ENCODE measurements at regions not wholly inside any gene's neighbourhood (a gene's known extent, or its start where the extent isn't known, plus 50 kb on each side); places are given as distances from the start of the nearest gene placed in this dataset.
"Not testable (repeated sequence)": the region's sequence is repeated elsewhere in the genome, so short reads cannot be mapped to it uniquely, and the experiment has no call there.

GRCh38 chrX:69060631-69061408 is 104.4 kb downstream of the PJA1 start:
- no peaks in the 10 kb centered on the region for H3K36me3 ChIP-seq (ENCODE audit: insufficient read depth, low read length)
- no peak overlapping the region for H2AFZ ChIP-seq (ENCODE audit: low read length, unreplicated experiment)
- no peak overlapping the region for H3K27ac ChIP-seq (ENCODE audit: low read depth, low read length)
- H3K79me2 ChIP-seq (ENCODE audit: control insufficient read depth, insufficient read depth, low read length, unreplicated experiment), result no peaks in the 10 kb centered on the region
- H3K27me3 ChIP-seq (ENCODE audit: insufficient read depth, low read length), result no peaks in the 10 kb centered on the region
- no peaks in the 10 kb centered on the region for H3K4me1 ChIP-seq (ENCODE audit: control insufficient read depth, insufficient read depth, low read length, unreplicated experiment)
- no peak overlapping the region for H3K4me3 ChIP-seq (ENCODE audit: low read depth, low read length)

GRCh38 chrX:69055193-69055592 is 110.1 kb downstream of the PJA1 start:
- no peak overlapping the region for H2AFZ ChIP-seq (ENCODE audit: low read length, unreplicated experiment)
- H3K36me3 ChIP-seq (ENCODE audit: insufficient read depth, low read length), result no peaks in the 10 kb centered on the region
- H3K79me2 ChIP-seq (ENCODE audit: control insufficient read depth, insufficient read depth, low read length, unreplicated experiment), result no peaks in the 10 kb centered on the region
- no peak overlapping the region for H3K4me3 ChIP-seq (ENCODE audit: low read depth, low read length)
- no peak overlapping the region for H3K27ac ChIP-seq (ENCODE audit: low read depth, low read length)
- no peaks in the 10 kb centered on the region for H3K27me3 ChIP-seq (ENCODE audit: insufficient read depth, low read length)
- H3K4me1 ChIP-seq (ENCODE audit: control insufficient read depth, insufficient read depth, low read length, unreplicated experiment), result no peaks in the 10 kb centered on the region

- H3K27me3 ChIP-seq (ENCODE audit: insufficient read depth, low read length); H3K36me3 ChIP-seq (ENCODE audit: insufficient read depth, low read length); H3K4me3 ChIP-seq (ENCODE audit: low read depth, low read length); H3K27ac ChIP-seq (ENCODE audit: low read depth, low read length); H3K79me2 ChIP-seq (ENCODE audit: control insufficient read depth, insufficient read depth, low read length, unreplicated experiment); H2AFZ ChIP-seq (ENCODE audit: low read length, unreplicated experiment); H3K4me1 ChIP-seq (ENCODE audit: control insufficient read depth, insufficient read depth, low read length, unreplicated experiment): not testable (repeated sequence)
Observed at GRCh38 chrX:69054497-69054896, 110.8 kb downstream of the PJA1 start.

GRCh38 chrX:69051901-69052300 is 113.4 kb downstream of the PJA1 start:
- Histone ChIP-seq H3K27ac (ENCODE audit: low read depth, low read length) (no peak overlapping the region), H3K4me3 (ENCODE audit: low read depth, low read length) (no peak overlapping the region), H2AFZ (ENCODE audit: low read length, unreplicated experiment) (no peak overlapping the region), H3K79me2 (ENCODE audit: control insufficient read depth, insufficient read depth, low read length, unreplicated experiment) (no peaks in the 10 kb centered on the region), H3K36me3 (ENCODE audit: insufficient read depth, low read length) (no peaks in the 10 kb centered on the region), H3K4me1 (ENCODE audit: control insufficient read depth, insufficient read depth, low read length, unreplicated experiment) (no peaks in the 10 kb centered on the region), H3K27me3 (ENCODE audit: insufficient read depth, low read length) (no peaks in the 10 kb centered on the region)

GRCh38 chrX:69050051-69050765 is 115.0 kb downstream of the PJA1 start:
- no peak overlapping the region for H3K4me3 ChIP-seq (ENCODE audit: low read depth, low read length)
- no peaks in the 10 kb centered on the region for H3K36me3 ChIP-seq (ENCODE audit: insufficient read depth, low read length)
- no peaks in the 10 kb centered on the region for H3K4me1 ChIP-seq (ENCODE audit: control insufficient read depth, insufficient read depth, low read length, unreplicated experiment)
- H2AFZ ChIP-seq (ENCODE audit: low read length, unreplicated experiment), result no peak overlapping the region
- H3K79me2 ChIP-seq (ENCODE audit: control insufficient read depth, insufficient read depth, low read length, unreplicated experiment), result no peaks in the 10 kb centered on the region
- H3K27me3 ChIP-seq (ENCODE audit: insufficient read depth, low read length), result no peaks in the 10 kb centered on the region
- no peak overlapping the region for H3K27ac ChIP-seq (ENCODE audit: low read depth, low read length)

- Histone ChIP-seq H3K4me1 (ENCODE audit: control insufficient read depth, insufficient read depth, low read length, unreplicated experiment) (no peaks in the 10 kb centered on the region), H3K4me3 (ENCODE audit: low read depth, low read length) (no peak overlapping the region), H3K27me3 (ENCODE audit: insufficient read depth, low read length) (no peaks in the 10 kb centered on the region), H3K27ac (ENCODE audit: low read depth, low read length) (no peak overlapping the region), H3K79me2 (ENCODE audit: control insufficient read depth, insufficient read depth, low read length, unreplicated experiment) (no peaks in the 10 kb centered on the region), H3K36me3 (ENCODE audit: insufficient read depth, low read length) (no peaks in the 10 kb centered on the region), H2AFZ (ENCODE audit: low read length, unreplicated experiment) (no peak overlapping the region)
Observed at GRCh38 chrX:69046996-69047490, 118.2 kb downstream of the PJA1 start.

- no peak overlapping the region for H3K4me3 ChIP-seq (ENCODE audit: low read depth, low read length)
- no peaks in the 10 kb centered on the region for H3K4me1 ChIP-seq (ENCODE audit: control insufficient read depth, insufficient read depth, low read length, unreplicated experiment)
- no peaks in the 10 kb centered on the region for H3K79me2 ChIP-seq (ENCODE audit: control insufficient read depth, insufficient read depth, low read length, unreplicated experiment)
- H3K36me3 ChIP-seq (ENCODE audit: insufficient read depth, low read length), result no peaks in the 10 kb centered on the region
- H3K27ac ChIP-seq (ENCODE audit: low read depth, low read length), result no peak overlapping the region
- H2AFZ ChIP-seq (ENCODE audit: low read length, unreplicated experiment), result no peak overlapping the region
- no peaks in the 10 kb centered on the region for H3K27me3 ChIP-seq (ENCODE audit: insufficient read depth, low read length)
Observed at GRCh38 chrX:69045616-69046345, 119.5 kb downstream of the PJA1 start.

GRCh38 chrX:69038816-69039215 is 126.4 kb downstream of the PJA1 start:
- Histone ChIP-seq H3K27ac (ENCODE audit: low read depth, low read length) (no peak overlapping the region), H3K79me2 (ENCODE audit: control insufficient read depth, insufficient read depth, low read length, unreplicated experiment) (no peaks in the 10 kb centered on the region), H3K4me1 (ENCODE audit: control insufficient read depth, insufficient read depth, low read length, unreplicated experiment) (no peaks in the 10 kb centered on the region), H2AFZ (ENCODE audit: low read length, unreplicated experiment) (no peak overlapping the region), H3K36me3 (ENCODE audit: insufficient read depth, low read length) (no peaks in the 10 kb centered on the region), H3K27me3 (ENCODE audit: insufficient read depth, low read length) (no peaks in the 10 kb centered on the region), H3K4me3 (ENCODE audit: low read depth, low read length) (no peak overlapping the region)

GRCh38 chrX:69038188-69038587 is 127.1 kb downstream of the PJA1 start:
- Histone ChIP-seq H3K79me2 (ENCODE audit: control insufficient read depth, insufficient read depth, low read length, unreplicated experiment) (no peaks in the 10 kb centered on the region), H3K4me3 (ENCODE audit: low read depth, low read length) (no peak overlapping the region), H2AFZ (ENCODE audit: low read length, unreplicated experiment) (no peak overlapping the region), H3K27ac (ENCODE audit: low read depth, low read length) (no peak overlapping the region), H3K4me1 (ENCODE audit: control insufficient read depth, insufficient read depth, low read length, unreplicated experiment) (no peaks in the 10 kb centered on the region), H3K36me3 (ENCODE audit: insufficient read depth, low read length) (no peaks in the 10 kb centered on the region), H3K27me3 (ENCODE audit: insufficient read depth, low read length) (no peaks in the 10 kb centered on the region)

GRCh38 chrX:69037786-69038185 is 127.5 kb downstream of the PJA1 start:
- Histone ChIP-seq H2AFZ (ENCODE audit: low read length, unreplicated experiment) (no peak overlapping the region), H3K4me3 (ENCODE audit: low read depth, low read length) (no peak overlapping the region), H3K27ac (ENCODE audit: low read depth, low read length) (no peak overlapping the region), H3K36me3 (ENCODE audit: insufficient read depth, low read length) (no peaks in the 10 kb centered on the region), H3K79me2 (ENCODE audit: control insufficient read depth, insufficient read depth, low read length, unreplicated experiment) (no peaks in the 10 kb centered on the region), H3K4me1 (ENCODE audit: control insufficient read depth, insufficient read depth, low read length, unreplicated experiment) (no peaks in the 10 kb centered on the region), H3K27me3 (ENCODE audit: insufficient read depth, low read length) (no peaks in the 10 kb centered on the region)
